MM.1S (cell line): ENCODE measurements at regions not wholly inside any gene's neighbourhood (a gene's known extent, or its start where the extent isn't known, plus 50 kb on each side); places are given as distances from the start of the nearest gene placed in this dataset.

Experiments
- DNase-seq: peaks from one replicate; pipeline ENCODE4 v3.0.0-alpha.2; 2015
- H2AFZ ChIP-seq: fragments of 300-600 bp; sonication (generic); 2 replicates; pipeline ENCODE4 v1.6.0; 2016; ENCODE audit warnings: antibody characterized with exemption, low read length
- H3F3A ChIP-seq: fragments of 300-600 bp; sonication (generic); 2 replicates; pipeline ENCODE4 v1.6.1; 2016; ENCODE audit warnings: mild to moderate bottlenecking, antibody characterized with exemption, low read length, moderate library complexity, mixed read lengths; ENCODE audit not compliant: insufficient read depth
- H3K27ac ChIP-seq: fragments of 300-600 bp; sonication (generic); 2 replicates; pipeline ENCODE4 v1.5.1; 2016; ENCODE audit warnings: mild to moderate bottlenecking, low read length
- H3K27me3 ChIP-seq: fragments of 300-600 bp; sonication (generic); replicated peaks from 2 replicates; pipeline ENCODE4 v1.6.0; 2016; ENCODE audit warnings: low read length; ENCODE audit not compliant: insufficient read depth
- H3K36me3 ChIP-seq: fragments of 300-600 bp; sonication (generic); replicated peaks from 2 replicates; pipeline ENCODE4 v1.6.1; 2016; ENCODE audit warnings: mild to moderate bottlenecking, low read length, mixed read lengths; ENCODE audit not compliant: insufficient read depth
- H3K4me1 ChIP-seq: fragments of 300-600 bp; sonication (generic); 2 replicates; pipeline ENCODE4 v1.6.1; 2016; ENCODE audit warnings: low read length, mixed read lengths
- H3K4me2 ChIP-seq: fragments of 300-600 bp; sonication (generic); 2 replicates; pipeline ENCODE4 v1.6.0; 2016; ENCODE audit warnings: low read depth, low read length
- H3K4me3 ChIP-seq: fragments of 300-600 bp; sonication (generic); 2 replicates; pipeline ENCODE4 v1.5.1; 2016; ENCODE audit warnings: low read length, mixed read lengths
- H3K79me2 ChIP-seq: fragments of 300-600 bp; sonication (generic); 2 replicates; pipeline ENCODE4 v1.6.1; 2016; ENCODE audit warnings: mixed run types, low read length, mixed read lengths
- H3K9ac ChIP-seq: fragments of 300-600 bp; sonication (generic); 2 replicates; pipeline ENCODE4 v1.6.1; 2016; ENCODE audit warnings: low read length, mixed read lengths
- H3K9me2 ChIP-seq: fragments of 300-600 bp; sonication (generic); replicated peaks from 2 replicates; pipeline ENCODE4 v1.6.1; 2016; ENCODE audit warnings: mild to moderate bottlenecking, low read length, mixed read lengths; ENCODE audit not compliant: insufficient read depth
- H3K9me3 ChIP-seq: fragments of 300-600 bp; sonication (generic); replicated peaks from 2 replicates; pipeline ENCODE4 v1.6.1; 2016; ENCODE audit warnings: mild to moderate bottlenecking, low read length, mixed read lengths; ENCODE audit not compliant: insufficient read depth
- H4K20me1 ChIP-seq: fragments of 300-600 bp; sonication (generic); 2 replicates; pipeline ENCODE4 v1.6.1; 2016; ENCODE audit warnings: mild to moderate bottlenecking, low read length, moderate library complexity, mixed read lengths; ENCODE audit not compliant: insufficient read depth
- EZH2 ChIP-seq: fragments of 300-600 bp; sonication (generic); optimal IDR thresholded peaks from 2 replicates; pipeline ENCODE3; 2017; ENCODE audit warnings: low read depth, mild to moderate bottlenecking, antibody characterized with exemption, low read length, mixed read lengths
- EZH2phosphoT487 ChIP-seq: fragments of 300-600 bp; sonication (generic); IDR thresholded peaks from 2 replicates; pipeline ENCODE4 v1.6.1; 2018; ENCODE audit warnings: antibody characterized with exemption, low read length
- TF ChIP-seq, protein P1 (sequence below): fragments of 300-600 bp; sonication (generic); IDR thresholded peaks from 2 replicates; pipeline ENCODE4 v1.5.1; 2016; ENCODE audit warnings: antibody characterized with exemption, low read length, mixed read lengths

DNA sequence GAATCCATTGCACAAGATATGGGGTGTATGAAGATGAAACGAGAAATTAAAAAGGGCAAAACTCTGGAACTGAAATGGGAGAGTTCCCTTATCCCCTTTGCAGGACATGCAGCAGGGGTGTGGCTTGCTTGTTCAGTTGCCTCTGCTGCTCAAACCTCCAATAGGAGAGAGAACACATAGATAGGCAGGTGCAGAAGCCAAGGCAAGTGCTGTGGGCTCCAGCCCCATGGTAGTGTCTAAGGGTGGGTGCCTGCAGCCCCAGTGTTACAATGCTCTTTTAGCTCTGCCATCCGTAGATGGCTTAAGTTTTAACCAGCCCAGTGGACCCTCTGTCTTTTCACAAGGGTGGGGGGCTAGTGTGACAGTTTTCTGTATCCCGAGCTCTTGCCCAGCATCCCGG lies 69.7 kb downstream of the CMAS start:
- no peak for TF ChIP-seq EZH2
- no peak for TF ChIP-seq EZH2phosphoT487
- TF ChIP-seq, protein P1, sequence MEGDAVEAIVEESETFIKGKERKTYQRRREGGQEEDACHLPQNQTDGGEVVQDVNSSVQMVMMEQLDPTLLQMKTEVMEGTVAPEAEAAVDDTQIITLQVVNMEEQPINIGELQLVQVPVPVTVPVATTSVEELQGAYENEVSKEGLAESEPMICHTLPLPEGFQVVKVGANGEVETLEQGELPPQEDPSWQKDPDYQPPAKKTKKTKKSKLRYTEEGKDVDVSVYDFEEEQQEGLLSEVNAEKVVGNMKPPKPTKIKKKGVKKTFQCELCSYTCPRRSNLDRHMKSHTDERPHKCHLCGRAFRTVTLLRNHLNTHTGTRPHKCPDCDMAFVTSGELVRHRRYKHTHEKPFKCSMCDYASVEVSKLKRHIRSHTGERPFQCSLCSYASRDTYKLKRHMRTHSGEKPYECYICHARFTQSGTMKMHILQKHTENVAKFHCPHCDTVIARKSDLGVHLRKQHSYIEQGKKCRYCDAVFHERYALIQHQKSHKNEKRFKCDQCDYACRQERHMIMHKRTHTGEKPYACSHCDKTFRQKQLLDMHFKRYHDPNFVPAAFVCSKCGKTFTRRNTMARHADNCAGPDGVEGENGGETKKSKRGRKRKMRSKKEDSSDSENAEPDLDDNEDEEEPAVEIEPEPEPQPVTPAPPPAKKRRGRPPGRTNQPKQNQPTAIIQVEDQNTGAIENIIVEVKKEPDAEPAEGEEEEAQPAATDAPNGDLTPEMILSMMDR = no peak
- H3K9ac ChIP-seq = no peak overlapping the region
- H3K4me2 ChIP-seq = no peak overlapping the region
- H3K4me1 ChIP-seq = no peaks in the 10 kb centered on the region
- no peaks in the 10 kb centered on the region for H4K20me1 ChIP-seq
- H2AFZ ChIP-seq = no peak overlapping the region
- no peaks in the 10 kb centered on the region for H3F3A ChIP-seq
- no peaks in the 10 kb centered on the region for H3K36me3 ChIP-seq
- H3K27me3 ChIP-seq = no peaks in the 10 kb centered on the region
- no peak overlapping the region for H3K27ac ChIP-seq
- H3K79me2 ChIP-seq = no peaks in the 10 kb centered on the region
- H3K4me3 ChIP-seq = no peak overlapping the region
- DNase-seq = no peak
- no peaks in the 10 kb centered on the region for H3K9me2 ChIP-seq
- H3K9me3 ChIP-seq = no peaks in the 10 kb centered on the region

DNA sequence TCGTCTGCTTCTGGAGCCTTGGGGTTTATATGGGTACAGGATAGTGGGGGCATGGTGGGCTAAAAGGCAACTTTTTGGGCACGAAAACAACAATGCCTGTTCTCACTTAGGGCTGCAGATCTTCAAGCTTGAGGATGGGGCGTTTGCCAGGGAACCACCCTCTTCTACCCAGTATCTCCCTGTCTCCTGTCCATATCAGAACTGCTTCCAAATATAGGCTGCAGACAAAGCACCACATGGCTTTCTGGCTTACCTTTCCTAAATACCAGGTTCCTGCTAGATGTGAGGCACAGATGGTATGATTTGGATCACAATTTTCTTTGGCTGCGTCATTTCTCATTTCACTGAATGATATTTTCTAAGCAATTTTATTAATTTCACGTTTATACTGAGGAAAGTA lies 70.4 kb downstream of the CMAS start:
- Histone ChIP-seq H3K4me3 (no peak overlapping the region), H3K4me2 (no peak overlapping the region), H3K27ac (no peak overlapping the region), H4K20me1 (no peaks in the 10 kb centered on the region), H3K9me2 (no peaks in the 10 kb centered on the region), H2AFZ (no peak overlapping the region), H3K9me3 (no peaks in the 10 kb centered on the region), H3K79me2 (no peaks in the 10 kb centered on the region), H3K9ac (no peak overlapping the region), H3K4me1 (no peaks in the 10 kb centered on the region), H3F3A (no peaks in the 10 kb centered on the region), H3K36me3 (no peaks in the 10 kb centered on the region), H3K27me3 (no peaks in the 10 kb centered on the region)
- DNase-seq = no peak
- TF ChIP-seq, protein P1 = no peak
- no peak for TF ChIP-seq EZH2phosphoT487

DNA sequence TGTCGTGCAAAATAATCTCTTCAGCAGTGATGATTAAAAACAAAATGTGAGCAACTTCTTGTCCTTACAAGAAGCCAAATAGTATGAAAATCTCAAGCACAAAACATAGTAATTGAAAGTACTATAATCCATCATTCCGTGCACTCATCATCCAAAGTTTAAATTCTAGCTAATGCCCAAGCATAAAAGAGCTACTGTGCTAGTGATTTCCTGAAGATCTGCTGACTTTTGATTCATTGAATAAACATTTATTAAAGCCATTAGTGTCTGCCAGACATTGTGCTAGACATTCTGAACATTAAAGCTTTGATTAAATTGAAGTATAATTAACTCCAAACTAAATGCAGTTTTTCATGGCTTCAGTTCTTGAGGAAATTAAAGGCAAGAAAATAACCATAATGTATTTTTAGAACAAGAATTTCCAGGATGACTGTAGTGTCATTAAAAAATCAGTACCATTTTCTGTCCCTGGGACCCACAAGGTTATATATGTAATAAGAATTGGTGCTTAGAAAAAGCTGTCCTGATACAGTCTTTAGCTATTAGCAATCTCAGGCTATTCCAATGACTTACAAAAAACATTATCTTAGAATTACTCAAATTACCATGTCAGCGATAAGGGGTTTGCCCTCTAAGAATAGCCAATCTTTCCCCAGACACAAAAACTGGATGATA lies 71.7 kb downstream of the CMAS start:
- DNase-seq = no peak
- H3K27ac ChIP-seq = no peak overlapping the region
- no peaks in the 10 kb centered on the region for H3F3A ChIP-seq
- H4K20me1 ChIP-seq = no peaks in the 10 kb centered on the region
- H2AFZ ChIP-seq = no peak overlapping the region
- TF ChIP-seq EZH2phosphoT487 = no peak
- H3K4me1 ChIP-seq = no peaks in the 10 kb centered on the region
- no peaks in the 10 kb centered on the region for H3K27me3 ChIP-seq
- no peaks in the 10 kb centered on the region for H3K9me2 ChIP-seq
- no peaks in the 10 kb centered on the region for H3K79me2 ChIP-seq
- no peak overlapping the region for H3K4me3 ChIP-seq
- no peak overlapping the region for H3K9ac ChIP-seq
- no peaks in the 10 kb centered on the region for H3K9me3 ChIP-seq
- H3K4me2 ChIP-seq = no peak overlapping the region
- no peaks in the 10 kb centered on the region for H3K36me3 ChIP-seq

DNA sequence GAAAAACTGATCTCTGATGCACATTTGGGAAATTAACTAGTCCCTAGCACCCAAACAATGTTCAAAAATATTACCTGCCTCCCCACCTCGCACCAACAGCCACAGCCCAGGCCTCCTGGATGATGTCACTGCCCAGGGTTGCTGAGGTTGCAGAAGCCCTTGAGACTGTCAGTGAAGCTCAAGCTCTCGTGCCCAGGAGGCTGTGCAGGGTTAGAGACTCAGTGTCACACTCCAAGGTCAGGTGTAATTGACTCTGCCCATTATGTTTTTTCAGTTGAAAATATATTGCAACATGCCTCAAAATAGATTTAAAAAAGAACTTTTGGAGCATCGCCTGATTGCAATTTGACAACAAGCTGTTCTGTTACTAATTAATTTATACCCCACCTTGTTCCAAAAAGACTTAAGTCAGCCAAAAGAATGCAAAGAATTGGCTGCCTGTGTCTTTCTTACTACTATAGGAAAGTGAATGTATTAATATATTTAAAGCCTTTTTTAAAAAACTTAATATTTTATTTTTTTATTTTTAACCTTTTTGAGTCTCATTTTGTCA lies 72.3 kb downstream of the CMAS start:
- H3K27me3 ChIP-seq = no peaks in the 10 kb centered on the region
- DNase-seq = no peak
- H3K9me2 ChIP-seq = no peaks in the 10 kb centered on the region
- no peaks in the 10 kb centered on the region for H3K9me3 ChIP-seq
- H4K20me1 ChIP-seq = no peaks in the 10 kb centered on the region
- H2AFZ ChIP-seq = no peak overlapping the region
- no peak overlapping the region for H3K4me2 ChIP-seq
- no peak overlapping the region for H3K4me3 ChIP-seq
- H3K36me3 ChIP-seq = no peaks in the 10 kb centered on the region
- no peaks in the 10 kb centered on the region for H3F3A ChIP-seq
- no peaks in the 10 kb centered on the region for H3K79me2 ChIP-seq
- H3K27ac ChIP-seq = no peak overlapping the region
- no peak overlapping the region for H3K9ac ChIP-seq
- H3K4me1 ChIP-seq = no peaks in the 10 kb centered on the region
- TF ChIP-seq EZH2 = no peak
- TF ChIP-seq, protein P1 = no peak
- no peak for TF ChIP-seq EZH2phosphoT487
